Stimulated activated CD4-positive, alpha-beta T cell treated with anti-CD3 and anti-CD28 coated beads, Interleukin-12 subunit alpha, Interleukin-12 subunit beta, amount 100 ng/mL, for 24 hours (primary cell): ENCODE measurements at regions not wholly inside any gene's neighbourhood (a gene's known extent, or its start where the extent isn't known, plus 50 kb on each side); places are given as distances from the start of the nearest gene placed in this dataset.
A peak's percentile ranks its signal among the peaks of the same experiment; 100 is the strongest.

Experiments
- DNase-seq, 2 experiments: peaks; one replicate each; pipeline ENCODE4 v3.0.0-alpha.2; 2020; ENCODE audit warnings: low read depth in 2 of 2

DNA sequence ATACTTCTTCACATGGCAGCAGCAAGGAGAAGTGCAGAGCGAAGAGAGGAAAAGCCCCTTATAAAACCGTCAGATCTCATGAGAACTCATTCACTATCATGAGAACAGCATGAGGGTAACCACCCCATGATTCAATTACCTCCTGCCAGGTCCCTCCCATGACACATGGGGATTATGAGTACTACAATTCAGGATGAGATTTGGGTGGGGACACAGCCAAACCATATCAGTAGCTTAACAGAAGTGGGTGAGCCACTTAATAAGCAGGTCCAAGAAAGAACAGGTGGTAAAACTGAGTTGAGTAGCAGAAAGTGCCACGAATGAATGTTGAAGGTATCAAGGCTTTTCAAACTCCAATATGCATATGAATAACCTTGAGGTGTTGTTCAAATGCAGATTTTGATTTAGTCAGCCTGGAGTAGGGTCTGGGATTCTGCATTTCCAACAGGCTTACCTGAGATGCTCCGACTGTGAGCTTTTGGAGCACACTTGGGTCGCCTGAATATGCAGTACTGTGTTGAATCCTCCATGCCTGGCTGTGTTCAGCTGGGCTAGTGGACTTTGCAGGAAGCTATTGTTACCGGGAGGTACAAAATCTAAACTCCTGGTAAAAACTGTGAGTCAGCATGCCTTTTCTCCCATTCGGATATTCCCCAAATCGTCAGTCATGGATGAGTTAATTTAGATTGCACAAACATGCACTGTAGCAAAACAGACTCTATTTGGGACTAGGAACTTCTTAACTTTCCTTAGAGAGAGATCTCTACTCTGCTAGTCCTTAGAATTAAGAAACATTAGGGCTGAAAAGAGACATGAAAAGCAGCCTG lies 69.0 kb upstream of the PRKCQ start:
- DNase-seq, result no peak

DNA sequence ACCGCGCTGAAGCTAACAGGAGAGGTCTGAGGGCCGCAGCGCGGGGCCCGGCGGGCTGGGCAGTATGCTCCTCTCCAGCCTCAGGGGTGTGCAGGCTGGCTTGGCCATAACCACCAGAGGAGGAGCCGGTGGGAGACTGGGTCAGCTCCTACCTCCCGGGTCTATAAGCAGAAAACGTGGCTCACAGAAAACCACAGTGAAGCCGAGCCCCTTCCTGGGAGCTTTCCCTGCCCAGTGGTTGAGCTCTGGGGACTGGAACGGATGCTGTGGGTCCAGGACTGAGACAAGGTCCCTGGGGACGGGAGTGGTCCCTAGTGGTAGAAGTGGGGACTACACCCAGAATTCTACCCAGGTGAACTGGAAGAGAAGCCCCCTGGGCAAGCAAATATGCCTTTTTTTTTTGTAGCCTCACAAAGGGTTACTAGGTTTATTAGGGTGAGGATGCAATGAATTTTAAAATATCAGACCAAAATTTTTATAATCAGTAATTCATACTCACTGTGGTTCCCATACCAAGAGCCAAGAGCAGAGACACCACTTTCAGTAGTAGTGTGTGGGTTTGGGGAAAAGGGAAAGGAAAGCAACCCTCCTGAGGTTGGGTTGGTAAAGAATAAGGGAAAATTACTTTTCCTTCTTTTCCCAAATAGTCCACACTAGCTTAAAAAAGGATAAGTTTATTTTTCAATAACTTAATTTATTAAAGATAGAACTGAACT lies 67.9 kb upstream of the PRKCQ start:
- peak; percentile 40 to 63 for DNase-seq

DNA sequence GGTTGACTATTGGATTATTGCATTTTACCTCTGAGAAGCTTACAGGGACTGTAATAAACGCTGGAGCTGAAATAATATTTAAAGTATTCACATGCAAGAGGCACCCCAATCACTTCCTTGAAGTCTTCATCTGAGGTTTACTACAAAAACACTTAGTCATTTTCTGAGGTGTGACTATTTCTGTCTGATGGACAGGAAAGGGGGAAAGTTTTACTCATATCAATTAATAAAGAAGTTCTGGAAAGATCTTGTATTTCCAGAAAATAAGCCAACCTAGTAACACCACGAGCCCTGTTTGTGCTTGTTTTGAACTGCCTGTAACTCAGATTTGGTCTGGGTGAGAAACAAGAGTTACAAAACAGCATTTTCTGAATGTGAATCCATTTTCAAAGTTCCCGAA lies 63.9 kb upstream of the PRKCQ start:
- DNase-seq, result no peak

DNA sequence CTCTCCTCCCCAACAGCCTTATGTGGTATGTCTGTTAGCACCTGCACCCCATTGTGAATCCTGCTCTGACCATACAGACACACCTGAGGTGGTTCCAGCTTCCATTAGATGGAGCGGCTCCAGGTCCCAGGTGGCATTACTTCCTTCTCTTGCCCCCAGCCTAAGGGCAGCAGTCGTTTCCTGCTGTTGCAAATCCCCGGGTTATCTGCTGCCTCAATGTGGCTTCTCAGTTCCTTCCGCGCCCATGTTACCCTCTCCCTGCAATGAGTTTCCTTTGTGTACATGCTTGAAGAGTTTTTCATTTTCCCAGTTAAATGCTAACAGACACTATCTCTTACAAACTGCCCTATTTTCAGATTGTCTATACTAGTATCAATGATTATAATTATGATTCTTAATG lies 62.8 kb upstream of the PRKCQ start:
- DNase-seq, result no peak

DNA sequence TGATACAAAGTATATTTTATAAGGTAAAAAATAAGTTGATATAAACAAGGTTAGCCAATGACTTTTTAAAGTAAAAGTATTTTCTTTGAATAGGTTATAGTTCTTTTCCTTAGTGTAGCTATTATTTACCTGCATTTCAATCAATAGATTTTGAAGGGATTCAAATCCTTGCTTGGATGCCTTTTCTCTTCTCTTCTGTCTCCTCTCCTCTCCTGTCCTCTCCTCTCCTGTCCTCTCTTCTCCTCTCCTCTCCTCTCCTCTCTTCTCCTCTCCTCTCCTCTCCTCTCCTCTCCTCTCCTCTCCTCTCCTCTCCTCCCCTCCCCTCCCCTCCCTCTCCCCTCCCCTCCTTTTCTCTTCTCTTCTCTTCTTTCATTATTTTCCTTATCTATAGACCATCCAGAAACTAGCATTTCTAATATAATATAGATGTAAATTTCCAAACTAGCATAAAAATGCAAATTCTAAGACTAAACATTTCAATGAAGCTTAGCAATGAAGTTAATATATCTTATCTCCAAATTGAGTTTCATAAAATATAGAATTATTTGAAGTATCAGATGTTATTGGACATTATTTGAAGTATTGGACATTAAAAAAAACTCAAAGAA lies 60.5 kb upstream of the PRKCQ start:
- DNase-seq, result no peak

DNA sequence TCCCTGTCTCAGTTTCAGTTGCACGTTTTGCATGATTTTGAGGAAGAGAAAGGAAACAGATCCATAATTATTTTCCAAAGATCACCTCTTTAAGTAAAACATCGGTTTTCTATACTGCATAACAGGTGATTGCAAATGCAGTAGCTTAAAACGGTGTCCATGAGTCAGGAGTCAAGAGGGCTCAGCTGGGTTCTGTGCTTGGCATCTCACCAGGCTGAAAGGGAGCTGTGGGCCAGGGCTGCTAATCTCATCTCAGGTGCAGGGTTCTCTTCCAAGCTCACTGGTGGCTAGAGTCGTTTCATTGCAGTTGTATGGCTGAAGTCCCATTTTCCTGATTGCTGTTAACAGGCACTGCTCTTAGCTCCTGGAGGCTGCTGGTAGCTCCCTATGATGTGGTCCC lies 57.0 kb upstream of the PRKCQ start:
- DNase-seq, result no peak

DNA sequence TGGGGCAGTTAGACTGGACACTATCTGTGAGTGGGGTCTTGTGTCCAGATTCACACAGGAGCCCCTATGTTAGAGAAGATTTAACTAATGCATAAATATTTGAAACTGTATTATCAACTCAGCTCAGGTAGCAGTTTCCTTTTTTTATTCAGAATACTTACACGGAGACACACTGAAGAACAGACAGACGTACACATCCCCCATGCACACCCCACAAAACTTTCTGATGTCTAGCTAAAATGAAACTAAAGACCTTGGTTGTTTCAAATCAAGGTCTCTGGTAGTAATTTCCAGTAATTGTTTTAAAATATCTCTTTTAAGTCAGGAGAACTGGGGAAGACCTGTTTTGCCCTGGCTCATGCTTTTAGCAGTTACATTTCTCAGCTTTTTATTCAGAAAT lies 55.7 kb upstream of the PRKCQ start:
- no peak for DNase-seq
